IPS DF 6.9 (cell line): ENCODE measurements at regions not wholly inside any gene's neighbourhood (a gene's known extent, or its start where the extent isn't known, plus 50 kb on each side); places are given as distances from the start of the nearest gene placed in this dataset.

Source experiments
- DNase-seq: peaks from one replicate; pipeline ENCODE4 v3.0.0-alpha.2; 2013; ENCODE audit warnings: low read depth, low spot score
- H3K27ac ChIP-seq: one replicate; pipeline ENCODE4 v1.5.1; 2013; ENCODE audit warnings: low read length, control low read depth
- H3K27me3 ChIP-seq: 2 replicates; pipeline ENCODE4 v1.6.1; 2013; ENCODE audit warnings: mild to moderate bottlenecking, low read length; ENCODE audit not compliant: control insufficient read depth, insufficient read depth
- H3K36me3 ChIP-seq: 2 replicates; pipeline ENCODE4 v1.6.1; 2013; ENCODE audit warnings: low read length; ENCODE audit not compliant: control insufficient read depth, insufficient read depth
- H3K4me1 ChIP-seq: 2 replicates; pipeline ENCODE4 v1.6.1; 2013; ENCODE audit warnings: low read length; ENCODE audit not compliant: control insufficient read depth, insufficient read depth
- H3K4me3 ChIP-seq: 2 replicates; pipeline ENCODE4 v1.5.1; 2013; ENCODE audit warnings: mild to moderate bottlenecking, low read length
- H3K9me3 ChIP-seq: 2 replicates; pipeline ENCODE4 v1.6.1; 2013; ENCODE audit warnings: low read length, inconsistent platforms; ENCODE audit not compliant: control insufficient read depth, insufficient read depth
- WGBS: extraction: QIAGEN DNeasy Blood & Tissue Kit; methylation state at CpG from one replicate; pipeline ENCODE4 v1.1.7; 2013; ENCODE audit warnings: mixed read lengths, missing lambda C conversion rate; ENCODE audit not compliant: insufficient read length, insufficient coverage; 5-methylcytosine and 5-hydroxymethylcytosine counted together

DNA sequence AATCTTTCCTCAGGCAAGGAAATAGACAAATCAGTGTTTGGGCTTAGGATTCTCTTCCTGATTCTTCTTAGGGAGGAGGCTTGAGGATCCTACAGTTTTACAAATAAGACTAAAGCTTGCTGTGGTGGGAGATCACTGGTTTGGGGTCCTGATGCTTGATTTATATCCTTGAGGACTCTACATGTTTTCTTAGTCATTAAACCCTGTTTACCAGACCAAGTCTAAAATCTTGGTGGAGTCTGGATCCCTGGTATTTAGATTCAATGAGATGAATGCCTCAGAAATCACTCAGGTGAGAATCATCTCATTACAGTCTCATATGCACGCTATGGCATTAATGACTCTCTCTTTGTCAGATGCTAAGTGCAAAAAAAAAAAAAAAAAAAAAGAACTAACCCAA is 304.3 kb upstream of the SALL1 start:
- Histone ChIP-seq H3K4me3 (no peak overlapping the region), H3K27ac (no peak overlapping the region), H3K9me3 (no peaks in the 10 kb centered on the region), H3K27me3 (no peaks in the 10 kb centered on the region), H3K36me3 (no peaks in the 10 kb centered on the region), H3K4me1 (no peaks in the 10 kb centered on the region)
- DNase-seq, result no peak
- WGBS, result no CpG with 5 or more reads among the region's 1 CpG

DNA sequence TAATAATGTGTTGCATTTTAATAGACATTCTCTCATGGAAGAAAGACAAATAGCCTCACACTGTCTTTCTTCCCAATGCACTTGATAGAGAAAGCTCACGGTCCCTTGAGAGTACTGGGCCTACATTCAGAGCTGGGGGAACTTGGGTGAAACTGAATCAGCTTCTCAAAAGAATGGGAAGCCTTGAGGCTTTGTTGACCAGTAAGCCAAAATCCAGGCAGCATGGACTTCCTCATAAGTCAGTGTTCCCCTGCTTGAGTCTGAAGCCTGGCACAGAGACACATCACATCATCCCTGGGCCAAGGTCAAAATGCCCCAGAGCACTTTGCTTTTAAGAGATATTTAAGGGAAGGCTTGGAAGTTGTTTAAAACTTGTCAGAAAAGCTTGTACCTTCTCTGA is 302.2 kb upstream of the SALL1 start:
- DNase-seq, result no peak
- no CpG with 5 or more reads among the region's 1 CpG for WGBS
- Histone ChIP-seq H3K4me3 (no peak overlapping the region), H3K27ac (no peak overlapping the region), H3K36me3 (no peaks in the 10 kb centered on the region), H3K27me3 (no peaks in the 10 kb centered on the region), H3K9me3 (no peaks in the 10 kb centered on the region), H3K4me1 (no peaks in the 10 kb centered on the region)

GRCh38 chr16:51450909-51451308 is 299.8 kb upstream of the SALL1 start:
- H3K4me3 ChIP-seq, result no peak overlapping the region
- no peaks in the 10 kb centered on the region for H3K9me3 ChIP-seq
- H3K27me3 ChIP-seq, result no peaks in the 10 kb centered on the region
- H3K36me3 ChIP-seq, result no peaks in the 10 kb centered on the region
- DNase-seq, result no peak
- H3K4me1 ChIP-seq, result no peaks in the 10 kb centered on the region
- WGBS, result no CpG with 5 or more reads among the region's 3 CpGs
- H3K27ac ChIP-seq, result no peak overlapping the region

DNA sequence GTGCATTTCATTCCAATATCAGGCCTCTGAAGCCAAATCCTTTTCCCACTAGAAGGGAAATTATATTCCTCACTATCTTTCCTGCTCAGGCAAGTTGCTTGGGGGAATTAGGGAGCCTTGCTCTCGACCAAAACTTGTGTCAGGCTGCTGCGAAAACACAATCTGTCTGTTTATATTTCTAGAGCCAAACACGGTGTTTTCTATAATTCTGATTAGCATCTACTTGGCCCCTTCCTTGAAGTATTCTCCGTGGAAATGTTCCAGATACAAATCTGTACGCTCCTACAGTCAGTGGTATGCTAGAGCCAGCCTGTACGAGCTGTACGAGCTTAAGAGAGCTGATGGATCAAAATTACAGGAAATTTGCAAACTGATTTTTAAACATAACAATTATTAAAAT is 299.3 kb upstream of the SALL1 start:
- Histone ChIP-seq H3K4me3 (no peak overlapping the region), H3K9me3 (no peaks in the 10 kb centered on the region)
- whole genome bisulfite sequencing, result no CpG with 5 or more reads among the region's 7 CpGs

DNA sequence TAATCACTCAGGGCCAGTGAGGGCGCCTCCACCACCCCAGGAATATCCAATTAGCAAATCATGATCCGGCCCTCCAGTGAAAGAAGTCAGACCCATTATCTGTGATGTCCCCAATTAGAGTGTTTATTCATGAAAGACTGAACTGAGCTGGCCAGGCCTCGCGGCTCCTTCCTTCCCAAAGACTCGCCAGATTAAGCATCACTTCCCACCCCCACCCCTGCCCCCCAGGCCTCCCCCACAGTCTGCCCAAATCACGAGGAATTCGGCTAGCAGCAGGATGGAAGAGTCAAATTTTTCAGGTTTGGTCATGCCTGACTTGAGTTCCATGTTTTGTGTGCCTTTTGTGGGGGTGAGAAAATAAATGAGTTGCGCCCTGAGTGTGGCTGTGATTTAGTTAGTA is 298.4 kb upstream of the SALL1 start:
- WGBS, result no CpG with 5 or more reads among the region's 8 CpGs
- Histone ChIP-seq H3K27ac (no peak overlapping the region), H3K4me1 (no peaks in the 10 kb centered on the region), H3K4me3 (no peak overlapping the region), H3K27me3 (no peaks in the 10 kb centered on the region), H3K9me3 (no peaks in the 10 kb centered on the region), H3K36me3 (no peaks in the 10 kb centered on the region)
- DNase-seq, result no peak

More for the DNA sequence above, 299.3 kb upstream of the SALL1 start:
- no peak overlapping the region for H3K27ac ChIP-seq
- DNase-seq, result no peak
- H3K4me1 ChIP-seq, result no peaks in the 10 kb centered on the region
- no peaks in the 10 kb centered on the region for H3K27me3 ChIP-seq
- no peaks in the 10 kb centered on the region for H3K36me3 ChIP-seq

- no peaks in the 10 kb centered on the region for H3K9me3 ChIP-seq
- H3K4me1 ChIP-seq, result peaks cover 2% of the 10 kb centered on the region; the same call in 1 of the 2 replicates
- no CpG with 5 or more reads among the region's 4 CpGs for WGBS
- no peaks in the 10 kb centered on the region for H3K27me3 ChIP-seq
- H3K36me3 ChIP-seq, result no peaks in the 10 kb centered on the region
- no peak overlapping the region for H3K4me3 ChIP-seq
- no peak overlapping the region for H3K27ac ChIP-seq
- DNase-seq, result no peak
Measured at GRCh38 chr16:51445250-51445649, 294.2 kb upstream of the SALL1 start.

DNA sequence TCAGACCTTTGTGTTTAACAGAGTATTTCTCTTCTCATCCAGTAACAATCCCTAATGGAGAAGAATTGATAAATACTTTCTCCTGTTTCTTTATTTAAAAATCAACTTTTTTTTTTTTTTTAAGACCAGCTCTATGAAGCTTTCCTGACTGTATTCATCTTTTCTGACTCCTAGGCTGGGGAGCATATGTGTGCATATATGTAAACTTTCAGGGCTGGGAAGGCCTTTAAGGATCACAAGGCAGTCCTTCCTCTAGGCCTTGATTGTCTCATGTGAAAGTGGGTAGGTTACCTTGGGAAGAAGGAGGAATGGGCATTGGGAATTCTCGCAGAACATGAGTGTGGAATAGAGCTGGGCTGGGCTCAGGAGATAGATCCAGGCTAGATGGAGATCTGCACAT is 292.9 kb upstream of the SALL1 start:
- H3K9me3 ChIP-seq, result no peaks in the 10 kb centered on the region
- no peak for DNase-seq
- H3K4me3 ChIP-seq, result no peak overlapping the region
- WGBS, result no CpG with 5 or more reads among the region's 1 CpG
- no peak overlapping the region for H3K27ac ChIP-seq
- peaks cover 4% of the 10 kb centered on the region; the same call in 1 of the 2 replicates for H3K4me1 ChIP-seq
- no peaks in the 10 kb centered on the region for H3K27me3 ChIP-seq
- no peaks in the 10 kb centered on the region for H3K36me3 ChIP-seq

- H3K9me3 ChIP-seq, result no peaks in the 10 kb centered on the region
- H3K27me3 ChIP-seq, result no peaks in the 10 kb centered on the region
- H3K4me3 ChIP-seq, result no peak overlapping the region
- no CpG with 5 or more reads among the region's 8 CpGs for WGBS
- H3K36me3 ChIP-seq, result no peaks in the 10 kb centered on the region
- no peak for DNase-seq
- H3K4me1 ChIP-seq, result peaks cover 4% of the 10 kb centered on the region; the same call in 1 of the 2 replicates
- no peak overlapping the region for H3K27ac ChIP-seq
Measured at GRCh38 chr16:51442141-51442870, 291.2 kb upstream of the SALL1 start.

DNA sequence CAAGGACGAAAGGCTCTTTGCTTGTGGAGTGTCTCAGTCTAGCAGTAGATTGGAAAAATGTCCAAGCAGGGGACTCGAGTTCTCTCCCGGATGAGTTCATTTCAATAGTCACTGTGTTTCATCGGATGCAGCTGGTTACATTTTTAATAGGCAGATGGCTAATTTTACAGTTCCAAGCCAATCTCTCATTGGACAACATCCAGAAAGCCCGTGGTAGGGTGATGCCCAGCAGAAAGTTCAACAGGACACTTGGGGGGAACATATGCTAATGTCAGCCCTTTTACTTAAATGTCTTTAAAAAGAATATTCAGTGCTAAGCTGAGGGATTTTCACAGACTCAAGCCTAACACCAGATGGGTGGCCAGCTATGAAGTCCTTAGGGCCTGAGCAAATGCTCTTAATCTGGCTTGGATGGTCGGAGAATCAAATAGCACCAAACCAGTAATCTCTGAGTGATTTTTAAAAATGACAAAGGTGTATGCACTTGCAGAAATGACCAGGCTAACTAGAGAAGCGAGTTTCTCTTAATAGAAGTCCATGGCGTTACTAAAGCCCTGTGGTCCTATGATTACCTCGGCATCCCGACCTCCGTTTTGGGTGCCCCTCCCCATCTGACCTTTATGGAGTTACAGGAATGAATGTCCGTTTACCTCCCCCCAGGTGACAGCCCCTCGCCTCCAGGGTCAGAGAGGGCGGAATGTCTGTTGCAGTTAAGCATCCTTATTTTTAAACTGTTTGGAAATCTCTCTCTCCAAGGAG is 289.2 kb upstream of the SALL1 start:
- H3K27ac ChIP-seq, result no peak overlapping the region

GRCh38 chr16:51439271-51439670 is 288.2 kb upstream of the SALL1 start:
- H3K9me3 ChIP-seq, result no peaks in the 10 kb centered on the region
- H3K27me3 ChIP-seq, result no peaks in the 10 kb centered on the region
- no CpG with 5 or more reads among the region's 5 CpGs for whole genome bisulfite sequencing
- peaks cover 4% of the 10 kb centered on the region; the same call in 1 of the 2 replicates for H3K4me1 ChIP-seq
- no peaks in the 10 kb centered on the region for H3K36me3 ChIP-seq
- no peak overlapping the region for H3K27ac ChIP-seq
- no peak overlapping the region for H3K4me3 ChIP-seq
- no peak for DNase-seq

More for the DNA sequence above, 289.2 kb upstream of the SALL1 start:
- no CpG with 5 or more reads among the region's 14 CpGs for WGBS
- DNase-seq, result no peak
- no peaks in the 10 kb centered on the region for H3K27me3 ChIP-seq
- no peaks in the 10 kb centered on the region for H3K9me3 ChIP-seq
- no peak overlapping the region for H3K4me3 ChIP-seq
- H3K4me1 ChIP-seq, result peaks cover 4% of the 10 kb centered on the region; the same call in 1 of the 2 replicates
- no peaks in the 10 kb centered on the region for H3K36me3 ChIP-seq
